Fibroblast of skin of left quadriceps (primary cell): ENCODE measurements at regions not wholly inside any gene's neighbourhood (a gene's known extent, or its start where the extent isn't known, plus 50 kb on each side); places are given as distances from the start of the nearest gene placed in this dataset.

Experiments
- DNase-seq, 2 experiments: peaks; one replicate each; pipeline ENCODE4 v3.0.0-alpha.2; 2013; ENCODE audit warnings: low read depth in 2 of 2

GRCh38 chr18:54769526-54770464 is 58.5 kb upstream of the RAB27B start:
- DNase-seq, result no peak

GRCh38 chr18:54772056-54772455 is 56.2 kb upstream of the RAB27B start:
- no peak for DNase-seq

- DNase-seq, result peak; percentile 60
These were observed 53.9 kb upstream of the RAB27B start for GRCh38 chr18:54774423-54774822.

- no peak for DNase-seq
These were observed 53.2 kb upstream of the RAB27B start for GRCh38 chr18:54774981-54775665.

GRCh38 chr18:54775686-54776085 is 52.6 kb upstream of the RAB27B start:
- DNase-seq, result no peak

- DNase-seq, result peak; percentile 97
These were observed 51.8 kb upstream of the RAB27B start for GRCh38 chr18:54776282-54776977.

- DNase-seq, result no peak
These were observed 51.0 kb upstream of the RAB27B start for GRCh38 chr18:54777118-54777791.

- no peak for DNase-seq
These were observed 50.3 kb upstream of the RAB27B start for GRCh38 chr18:54777989-54778388.
